Gastrocnemius medialis (tissue), 4 donors: ENCODE measurements at regions not wholly inside any gene's neighbourhood (a gene's known extent, or its start where the extent isn't known, plus 50 kb on each side); places are given as distances from the start of the nearest gene placed in this dataset.
A peak's percentile ranks its signal among the peaks of the same experiment; 100 is the strongest.

Source experiments
- ATAC-seq, 2 donors: fragments of 150-250 bp; one replicate each; pipeline ENCODE4 v1.9.1; 2016
- DNase-seq, 2 donors: peaks; one replicate each; pipeline ENCODE4 v3.0.0-alpha.2; 2019
- H3K27ac ChIP-seq, 4 donors: fragments of 200-600 bp; sonication (generic); 1 replicate in 1 of 4; 2 replicates in 3 of 4; pipeline ENCODE4 v1.5.1; 2016 to 2018; ENCODE audit warnings: mild to moderate bottlenecking in 2 of 4, moderate library complexity in 1 of 4
- H3K27me3 ChIP-seq, 3 donors: fragments of 200-600 bp; sonication (generic) in 2 of 3; 1 replicate in 1 of 3; 2 replicates in 2 of 3; pipeline versions ENCODE4 v1.5.1 to v1.6.0; 2016 to 2019; ENCODE audit warnings: mild to moderate bottlenecking in 1 of 3, moderate library complexity in 1 of 3
- H3K36me3 ChIP-seq, 2 donors: fragments of 200-600 bp; sonication (generic) in 1 of 2; one replicate each; pipeline ENCODE4 v1.5.1; 2017 to 2018
- H3K4me1 ChIP-seq, 2 donors: fragments of 200-600 bp; sonication (generic) in 1 of 2; one replicate each; pipeline ENCODE4 v1.5.1; 2016 to 2017; ENCODE audit warnings: mild to moderate bottlenecking in 2 of 2
- H3K4me3 ChIP-seq, 4 donors: fragments of 200-600 bp; sonication (generic) in 3 of 4; 1 replicate in 1 of 4; 2 replicates in 3 of 4; pipeline ENCODE4 v1.5.1; 2016 to 2019; ENCODE audit warnings: mild to moderate bottlenecking in 2 of 4
- H3K9me3 ChIP-seq, 3 donors: fragments of 200-600 bp; sonication (generic) in 2 of 3; 1 replicate in 1 of 3; 2 replicates in 2 of 3; pipeline ENCODE4 v1.5.1; 2016 to 2019
- CTCF ChIP-seq, 5 experiments: fragments of 450-650 bp in 3 of 5; fragments of 200-600 bp in 2 of 5; sonication (generic) in 2 of 5; IDR thresholded peaks in 4 of 5; conservative IDR thresholded peaks in 1 of 5; 1 replicate in 4 of 5; 2 replicates in 1 of 5; pipeline ENCODE4 v1.5.1; 2016 to 2019; ENCODE audit warnings: antibody characterized with exemption in 5 of 5, mild to moderate bottlenecking in 3 of 5, moderate library complexity in 3 of 5
- POLR2A ChIP-seq, 2 donors: fragments of 450-650 bp; IDR thresholded peaks; one replicate each; pipeline ENCODE4 v1.6.1; 2017; ENCODE audit warnings: antibody characterized with exemption in 2 of 2, mild to moderate bottlenecking in 2 of 2, moderate library complexity in 2 of 2
- in situ Hi-C, 4 donors: fragments of 200-750 bp; cut with MboI; loops; one replicate each; pipeline versions ENCODE4 v1.15.0 to v1.8.0; 2017; ENCODE audit warnings: low sequenced_read_pairs in 4 of 4
- intact Hi-C: fragments of 100-400 bp; cut with DNase I; formaldehyde crosslinking; loops from one replicate; pipeline ENCODE4 v1.15.1; 2023; ENCODE audit warnings: low total_unique reads

- no peak overlapping the region for H3K27ac ChIP-seq
- H3K4me3 ChIP-seq = no peak overlapping the region
- H3K4me1 ChIP-seq = peaks cover 0 to 3% of the 10 kb centered on the region in 2 donors
- no peak for TF ChIP-seq POLR2A (IDR thresholded peaks at IDR 0.05)
- no peak for TF ChIP-seq CTCF (IDR thresholded peaks at IDR 0.05 in 4 of 5, conservative IDR thresholded peaks at IDR 0.05 in 1 of 5)
- H3K9me3 ChIP-seq = no peaks in the 10 kb centered on the region
- no peak for ATAC-seq
- H3K27me3 ChIP-seq = no peaks in the 10 kb centered on the region
- H3K36me3 ChIP-seq = no peaks in the 10 kb centered on the region
- in situ Hi-C loops = no loop called here
- intact Hi-C loops = no loop called here
- no peak for DNase-seq
These were observed 159.5 kb upstream of the NCAM1 start for GRCh38 chr11:112801817-112802088.

GRCh38 chr11:112805658-112806057, 155.6 kb upstream of the NCAM1 start:
- Histone ChIP-seq H3K36me3 (no peaks in the 10 kb centered on the region), H3K27me3 (no peaks in the 10 kb centered on the region), H3K4me3 (no peak overlapping the region), H3K4me1 (no peaks in the 10 kb centered on the region), H3K9me3 (no peaks in the 10 kb centered on the region), H3K27ac (no peak overlapping the region)
- no peak for TF ChIP-seq POLR2A (IDR thresholded peaks at IDR 0.05)
- no peak for TF ChIP-seq CTCF (IDR thresholded peaks at IDR 0.05 in 4 of 5, conservative IDR thresholded peaks at IDR 0.05 in 1 of 5)
- intact Hi-C loops = no loop called here
- in situ Hi-C loops = no loop called here
- no peak for DNase-seq
- peak in 1 of 2 donors; percentile 42 for ATAC-seq

GRCh38 chr11:112806256-112806655, 155.0 kb upstream of the NCAM1 start:
- DNase-seq (no peak), ATAC-seq (no peak)
- TF ChIP-seq CTCF (IDR thresholded peaks at IDR 0.05 in 4 of 5, conservative IDR thresholded peaks at IDR 0.05 in 1 of 5) (no peak), POLR2A (IDR thresholded peaks at IDR 0.05) (no peak)
- Histone ChIP-seq H3K27ac (no peak overlapping the region), H3K27me3 (no peaks in the 10 kb centered on the region), H3K9me3 (no peaks in the 10 kb centered on the region), H3K4me3 (no peak overlapping the region), H3K36me3 (no peaks in the 10 kb centered on the region), H3K4me1 (no peaks in the 10 kb centered on the region)
- in situ Hi-C loops (no loop called here), intact Hi-C loops (no loop called here)

GRCh38 chr11:112806876-112807275, 154.3 kb upstream of the NCAM1 start:
- in situ Hi-C loops = no loop called here
- Histone ChIP-seq H3K27ac (no peak overlapping the region), H3K4me3 (no peak overlapping the region), H3K36me3 (no peaks in the 10 kb centered on the region), H3K4me1 (no peaks in the 10 kb centered on the region), H3K27me3 (no peaks in the 10 kb centered on the region), H3K9me3 (no peaks in the 10 kb centered on the region)
- no peak for DNase-seq
- ATAC-seq = no peak
- intact Hi-C loops = no loop called here
- TF ChIP-seq POLR2A (IDR thresholded peaks at IDR 0.05) (no peak), CTCF (IDR thresholded peaks at IDR 0.05 in 4 of 5, conservative IDR thresholded peaks at IDR 0.05 in 1 of 5) (no peak)

- intact Hi-C loops = no loop called here
- no peak for ATAC-seq
These were observed 151.8 kb upstream of the NCAM1 start for GRCh38 chr11:112809429-112809828.

More at GRCh38 chr11:112809429-112809828, 151.8 kb upstream of the NCAM1 start:
- H3K9me3 ChIP-seq = no peaks in the 10 kb centered on the region
- H3K27ac ChIP-seq = no peak overlapping the region
- H3K36me3 ChIP-seq = no peaks in the 10 kb centered on the region
- DNase-seq = no peak
- TF ChIP-seq POLR2A (IDR thresholded peaks at IDR 0.05) = no peak
- TF ChIP-seq CTCF (IDR thresholded peaks at IDR 0.05 in 4 of 5, conservative IDR thresholded peaks at IDR 0.05 in 1 of 5) = no peak
- no peaks in the 10 kb centered on the region for H3K4me1 ChIP-seq
- no peak overlapping the region for H3K4me3 ChIP-seq
- in situ Hi-C loops = no loop called here
- H3K27me3 ChIP-seq = no peaks in the 10 kb centered on the region
